GM12875 (cell line): ENCODE measurements at regions not wholly inside any gene's neighbourhood (a gene's known extent, or its start where the extent isn't known, plus 50 kb on each side); places are given as distances from the start of the nearest gene placed in this dataset.
"Not testable (repeated sequence)": the region's sequence is repeated elsewhere in the genome, so short reads cannot be mapped to it uniquely, and the experiment has no call there.

Experiments used
- H3K4me3 ChIP-seq: one replicate; pipeline ENCODE4 v1.5.1; 2011; ENCODE audit warnings: low read depth, low read length, control low read depth
- CTCF ChIP-seq: IDR thresholded peaks from 2 replicates; pipeline ENCODE4 v1.5.1; 2011; ENCODE audit warnings: low read depth, mild to moderate bottlenecking, control low read depth, inconsistent platforms, low read length, moderate library complexity, borderline replicate concordance; ENCODE audit not compliant: insufficient read depth

- TF ChIP-seq CTCF = no peak
- H3K4me3 ChIP-seq = no peak overlapping the region
These were observed 73.9 kb upstream of the SOX11 start for GRCh38 chr2:5618271-5618670.

- H3K4me3 ChIP-seq = not testable (repeated sequence)
These were observed 66.6 kb upstream of the SOX11 start for GRCh38 chr2:5625556-5626065.

GRCh38 chr2:5628484-5628883, 63.7 kb upstream of the SOX11 start:
- not testable (repeated sequence) for H3K4me3 ChIP-seq

- H3K4me3 ChIP-seq = not testable (repeated sequence)
These were observed 62.7 kb upstream of the SOX11 start for GRCh38 chr2:5629510-5629909.

GRCh38 chr2:5637051-5637450, 55.1 kb upstream of the SOX11 start:
- not testable (repeated sequence) for H3K4me3 ChIP-seq
